A549 (cell line): ENCODE measurements at regions not wholly inside any gene's neighbourhood (a gene's known extent, or its start where the extent isn't known, plus 50 kb on each side); places are given as distances from the start of the nearest gene placed in this dataset.

Experiments
- ATAC-seq, 2 experiments: fragments of 200-7000 bp in 1 of 2; fragments of >200 bp in 1 of 2; cut with Nextera tagmentation in 1 of 2; cut with Tn5 transposase in 1 of 2; 3 replicates each; pipeline versions ENCODE4 v1.8.0 to v1.9.1; 2018 to 2020; ENCODE audit warnings: mild to moderate bottlenecking in 1 of 2, moderate library complexity in 1 of 2
- CTCF ChIA-PET: fragments of 300-600 bp; sonication (Branson Sonifier 250); formaldehyde crosslinking; extraction: SDS; loops from one replicate; lab custom pipeline; 2021; ENCODE audit warnings: antibody characterized with exemption, inconsistent platforms; lab: Yijun Ruan, JAX
- POLR2A ChIA-PET: fragments of 350-600 bp; formaldehyde crosslinking; extraction: SDS; loops from one replicate; lab custom pipeline; 2021; ENCODE audit warnings: antibody characterized with exemption, inconsistent platforms; lab: Yijun Ruan, JAX
- DNase-seq, 2 experiments: peaks; one replicate each; pipeline versions ENCODE4 v3.0.0 to v3.0.0-alpha.2; 2011 to 2016; ENCODE audit warnings: low read depth in 1 of 2, low spot score in 1 of 2
- FAIRE-seq: peaks from 2 replicates; lab custom pipeline; 2011; peaks lifted over from hg19 to GRCh38; lab: Jason Lieb, UNC
- H3K27ac ChIP-seq, 2 experiments: fragments of >200 bp; sonication (Bioruptor Twin); formaldehyde crosslinking; 3 replicates each; pipeline ENCODE4 v1.5.1; 2016 to 2017
- H3K4me1 ChIP-seq: fragments of >200 bp; sonication (Bioruptor Twin); formaldehyde crosslinking; 3 replicates; pipeline ENCODE4 v1.6.1; 2016
- H3K4me2 ChIP-seq: fragments of >200 bp; sonication (Bioruptor Twin); formaldehyde crosslinking; 3 replicates; pipeline ENCODE4 v1.6.1; 2016
- H3K4me3 ChIP-seq: fragments of >200 bp; sonication (Bioruptor Twin); formaldehyde crosslinking; 3 replicates; pipeline ENCODE4 v1.5.1; 2016
- H3K9me3 ChIP-seq: fragments of >200 bp; sonication (Bioruptor Twin); formaldehyde crosslinking; 3 replicates; pipeline ENCODE4 v1.6.1; 2016
- CEBPB ChIP-seq, 2 experiments: fragments of >200 bp in 1 of 2; sonication (Bioruptor Twin) in 1 of 2; formaldehyde crosslinking in 1 of 2; IDR thresholded peaks; 2 replicates each; pipeline ENCODE4 v1.6.1; 2012 to 2016
- FOSL2 ChIP-seq, 2 experiments: fragments of 450-650 bp in 1 of 2; fragments of >200 bp in 1 of 2; sonication (Bioruptor Twin) in 1 of 2; formaldehyde crosslinking; IDR thresholded peaks; 2 replicates each; pipeline versions ENCODE4 v1.5.0 to v1.6.1; 2016 to 2020; ENCODE audit warnings: mild to moderate bottlenecking in 1 of 2, moderate library complexity in 1 of 2
- FOXS1 ChIP-seq: fragments of 250-450 bp; sonication (Bioruptor Pico); IDR thresholded peaks from 2 replicates; pipeline ENCODE4 v1.5.0; 2020; ENCODE audit warnings: mild to moderate bottlenecking, moderate library complexity
- GATA3 ChIP-seq: IDR thresholded peaks from 2 replicates; pipeline ENCODE4 v1.6.1; 2012; ENCODE audit warnings: borderline replicate concordance
- HEYL ChIP-seq: fragments of 250-450 bp; sonication (Bioruptor Pico); IDR thresholded peaks from 2 replicates; pipeline ENCODE4 v1.8.0; 2021; ENCODE audit warnings: mild to moderate bottlenecking, moderate library complexity
- KDM1A ChIP-seq: fragments of 200-600 bp; sonication (generic); IDR thresholded peaks from 2 replicates; pipeline ENCODE4 v1.6.1; 2016; ENCODE audit warnings: low read depth, mild to moderate bottlenecking
- KDM5A ChIP-seq: fragments of 200-600 bp; sonication (generic); IDR thresholded peaks from 2 replicates; pipeline ENCODE4 v1.6.1; 2016; ENCODE audit warnings: antibody characterized with exemption, mild to moderate bottlenecking
- MAFK ChIP-seq: fragments of 450-650 bp; IDR thresholded peaks from 2 replicates; pipeline ENCODE4 v1.6.1; 2014; ENCODE audit not compliant: partially characterized antibody
- MAZ ChIP-seq: fragments of 150-350 bp; IDR thresholded peaks from 2 replicates; pipeline ENCODE4 v1.6.1; 2014; ENCODE audit warnings: antibody characterized with exemption, low read depth, low read length, borderline replicate concordance
- MYC ChIP-seq: IDR thresholded peaks from 2 replicates; pipeline ENCODE4 v1.6.1; 2012; ENCODE audit warnings: mild to moderate bottlenecking, inconsistent platforms, low read length, improper control_type of control experiment, borderline replicate concordance
- NFE2L2 ChIP-seq: fragments of 150-350 bp; conservative IDR thresholded peaks from 2 replicates; pipeline ENCODE4 v1.6.1; 2014; ENCODE audit warnings: low read length
- NR3C1 ChIP-seq: fragments of >200 bp; sonication (Bioruptor Twin); formaldehyde crosslinking; IDR thresholded peaks from 3 replicates; pipeline ENCODE4 v1.6.1; 2017
- PHF8 ChIP-seq: fragments of 200-600 bp; sonication (generic); IDR thresholded peaks from 2 replicates; pipeline ENCODE4 v1.6.1; 2016; ENCODE audit warnings: low read depth, mild to moderate bottlenecking, antibody characterized with exemption, moderate library complexity, borderline replicate concordance
- POLR2A ChIP-seq: IDR thresholded peaks from 2 replicates; pipeline ENCODE4 v1.6.1; 2012; ENCODE audit warnings: mild to moderate bottlenecking, low read length
- POLR2AphosphoS2 ChIP-seq: conservative IDR thresholded peaks from 2 replicates; pipeline ENCODE4 v1.6.1; 2012; ENCODE audit warnings: low read length, improper control_type of control experiment, inconsistent platforms
- RAD21 ChIP-seq, 2 experiments: fragments of >200 bp in 1 of 2; sonication (Bioruptor Twin) in 1 of 2; formaldehyde crosslinking in 1 of 2; IDR thresholded peaks in 1 of 2; conservative IDR thresholded peaks in 1 of 2; 2 replicates in 1 of 2; 3 replicates in 1 of 2; pipeline ENCODE4 v1.6.1; 2012 to 2018; ENCODE audit warnings: inconsistent platforms in 1 of 2
- RCOR1 ChIP-seq: fragments of 150-350 bp; IDR thresholded peaks from 2 replicates; pipeline ENCODE4 v1.6.1; 2014; ENCODE audit warnings: antibody characterized with exemption, low read length, low read depth
- SMC3 ChIP-seq: fragments of >200 bp; sonication (Bioruptor Twin); formaldehyde crosslinking; IDR thresholded peaks from 3 replicates; pipeline ENCODE4 v1.6.1; 2018; ENCODE audit warnings: inconsistent platforms
- TP53 ChIP-seq: fragments of 250-450 bp; sonication (Bioruptor Pico); IDR thresholded peaks from 2 replicates; pipeline ENCODE4 v1.5.0; 2021; ENCODE audit warnings: mild to moderate bottlenecking, moderate library complexity
- ZFP36 ChIP-seq: fragments of 450-650 bp; IDR thresholded peaks from 2 replicates; pipeline ENCODE4 v1.6.1; 2014; ENCODE audit warnings: borderline replicate concordance; ENCODE audit not compliant: partially characterized antibody
- WGBS: methylation state at CpG from one replicate; pipeline ENCODE4 v1.1.6; 2017; ENCODE audit errors: missing lambda C conversion rate; 5-methylcytosine and 5-hydroxymethylcytosine counted together
- TF ChIP-seq, protein P1 (sequence below): fragments of >200 bp; sonication (Bioruptor Twin); formaldehyde crosslinking; IDR thresholded peaks from 3 replicates; pipeline ENCODE4 v1.6.1; 2016
- TF ChIP-seq, protein P2 (sequence below): fragments of 200-600 bp; sonication (generic); IDR thresholded peaks from 2 replicates; pipeline ENCODE4 v1.6.1; 2016; ENCODE audit warnings: antibody characterized with exemption, mild to moderate bottlenecking, moderate library complexity
- TF ChIP-seq, protein P3 (sequence below): fragments of >200 bp; sonication (Bioruptor Twin); formaldehyde crosslinking; IDR thresholded peaks from 3 replicates; pipeline ENCODE4 v1.5.1; 2016

DNA sequence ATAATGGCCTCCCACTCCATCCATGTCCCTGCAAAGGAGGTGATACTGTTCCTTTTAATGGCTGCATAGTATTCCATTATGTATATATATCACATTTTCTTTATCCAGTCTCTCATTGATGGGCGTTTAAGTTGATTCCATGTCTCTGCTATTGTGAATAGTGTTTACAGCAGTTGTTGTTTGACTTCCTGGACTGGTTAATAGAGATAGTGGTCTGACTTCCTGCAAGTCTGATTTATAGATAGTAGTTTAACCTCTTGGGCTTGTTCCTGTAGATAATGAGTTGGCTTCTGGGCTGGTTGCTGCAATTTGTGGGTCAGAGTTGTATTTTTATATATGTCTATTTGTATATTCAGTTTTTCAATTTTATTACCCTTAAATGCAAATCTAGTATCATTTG, 145.4 kb downstream of the ARL6IP6 start:
- TF ChIP-seq, protein P1, sequence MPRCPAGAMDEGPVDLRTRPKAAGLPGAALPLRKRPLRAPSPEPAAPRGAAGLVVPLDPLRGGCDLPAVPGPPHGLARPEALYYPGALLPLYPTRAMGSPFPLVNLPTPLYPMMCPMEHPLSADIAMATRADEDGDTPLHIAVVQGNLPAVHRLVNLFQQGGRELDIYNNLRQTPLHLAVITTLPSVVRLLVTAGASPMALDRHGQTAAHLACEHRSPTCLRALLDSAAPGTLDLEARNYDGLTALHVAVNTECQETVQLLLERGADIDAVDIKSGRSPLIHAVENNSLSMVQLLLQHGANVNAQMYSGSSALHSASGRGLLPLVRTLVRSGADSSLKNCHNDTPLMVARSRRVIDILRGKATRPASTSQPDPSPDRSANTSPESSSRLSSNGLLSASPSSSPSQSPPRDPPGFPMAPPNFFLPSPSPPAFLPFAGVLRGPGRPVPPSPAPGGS: no peak
- TF ChIP-seq GATA3: no peak
- no peak for TF ChIP-seq POLR2A
- TF ChIP-seq KDM5A: no peak
- TF ChIP-seq KDM1A: no peak
- no peak for TF ChIP-seq SMC3
- TF ChIP-seq MAZ: no peak
- TF ChIP-seq MYC: no peak
- TF ChIP-seq TP53: no peak
- TF ChIP-seq, protein P2, sequence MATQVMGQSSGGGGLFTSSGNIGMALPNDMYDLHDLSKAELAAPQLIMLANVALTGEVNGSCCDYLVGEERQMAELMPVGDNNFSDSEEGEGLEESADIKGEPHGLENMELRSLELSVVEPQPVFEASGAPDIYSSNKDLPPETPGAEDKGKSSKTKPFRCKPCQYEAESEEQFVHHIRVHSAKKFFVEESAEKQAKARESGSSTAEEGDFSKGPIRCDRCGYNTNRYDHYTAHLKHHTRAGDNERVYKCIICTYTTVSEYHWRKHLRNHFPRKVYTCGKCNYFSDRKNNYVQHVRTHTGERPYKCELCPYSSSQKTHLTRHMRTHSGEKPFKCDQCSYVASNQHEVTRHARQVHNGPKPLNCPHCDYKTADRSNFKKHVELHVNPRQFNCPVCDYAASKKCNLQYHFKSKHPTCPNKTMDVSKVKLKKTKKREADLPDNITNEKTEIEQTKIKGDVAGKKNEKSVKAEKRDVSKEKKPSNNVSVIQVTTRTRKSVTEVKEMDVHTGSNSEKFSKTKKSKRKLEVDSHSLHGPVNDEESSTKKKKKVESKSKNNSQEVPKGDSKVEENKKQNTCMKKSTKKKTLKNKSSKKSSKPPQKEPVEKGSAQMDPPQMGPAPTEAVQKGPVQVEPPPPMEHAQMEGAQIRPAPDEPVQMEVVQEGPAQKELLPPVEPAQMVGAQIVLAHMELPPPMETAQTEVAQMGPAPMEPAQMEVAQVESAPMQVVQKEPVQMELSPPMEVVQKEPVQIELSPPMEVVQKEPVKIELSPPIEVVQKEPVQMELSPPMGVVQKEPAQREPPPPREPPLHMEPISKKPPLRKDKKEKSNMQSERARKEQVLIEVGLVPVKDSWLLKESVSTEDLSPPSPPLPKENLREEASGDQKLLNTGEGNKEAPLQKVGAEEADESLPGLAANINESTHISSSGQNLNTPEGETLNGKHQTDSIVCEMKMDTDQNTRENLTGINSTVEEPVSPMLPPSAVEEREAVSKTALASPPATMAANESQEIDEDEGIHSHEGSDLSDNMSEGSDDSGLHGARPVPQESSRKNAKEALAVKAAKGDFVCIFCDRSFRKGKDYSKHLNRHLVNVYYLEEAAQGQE: no peak
- TF ChIP-seq NFE2L2: no peak
- no peak for TF ChIP-seq MAFK
- no peak for TF ChIP-seq CEBPB (IDR thresholded peaks at IDR 0.05)
- no peak for TF ChIP-seq POLR2AphosphoS2
- no peak for TF ChIP-seq HEYL (CRISPR knock-in tag)
- no peak for TF ChIP-seq RCOR1
- no peak for TF ChIP-seq PHF8
- TF ChIP-seq NR3C1: no peak
- H3K4me3 ChIP-seq: no peak overlapping the region
- H3K9me3 ChIP-seq: peaks cover 10% of the 10 kb centered on the region; the same call in 2 of the 3 replicates
- no peak for FAIRE-seq
- no peak for DNase-seq
- no peaks in the 10 kb centered on the region for H3K4me1 ChIP-seq
- no peak overlapping the region for H3K27ac ChIP-seq
- ATAC-seq: no peak
- no peak overlapping the region for H3K4me2 ChIP-seq
- 4% methylated on average over 1 of the region's 1 CpG for WGBS
- ChIA-PET CTCF (no interaction called here), POLR2A (no interaction called here)

DNA sequence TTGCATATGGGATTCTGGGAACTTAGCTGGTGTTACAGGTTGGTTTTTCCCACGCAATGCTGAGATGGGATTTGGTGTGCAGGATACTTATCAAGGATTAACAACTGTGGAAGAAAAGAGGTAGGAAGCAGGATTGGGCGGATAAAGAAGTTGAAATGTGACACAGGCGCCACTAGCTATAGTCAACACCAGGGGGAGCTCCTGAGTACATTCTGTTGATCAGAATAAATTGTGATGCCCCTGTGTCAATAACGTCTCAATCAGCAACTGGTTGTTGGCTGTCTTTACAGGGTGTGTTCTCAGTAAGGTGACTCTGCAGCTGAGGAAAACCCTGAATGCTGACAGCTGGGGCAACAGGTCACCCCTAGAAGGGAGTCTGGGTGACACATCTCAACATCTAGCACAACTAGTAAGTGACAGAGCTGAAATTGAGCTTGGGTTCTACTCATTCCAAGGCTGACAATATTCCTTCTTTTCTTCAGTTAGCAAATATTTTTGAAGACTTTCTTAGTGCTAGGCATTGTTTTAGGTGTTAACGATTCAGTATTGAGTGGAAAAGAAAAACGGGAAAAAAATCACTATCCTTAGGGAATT, 143.0 kb downstream of the ARL6IP6 start:
- no peak for TF ChIP-seq FOXS1
- peak; percentile 46; the same call in 1 of the 3 replicates for TF ChIP-seq SMC3
- no peak for TF ChIP-seq ZFP36
- TF ChIP-seq FOSL2 (IDR thresholded peaks at IDR 0.05): no peak
- no peak for TF ChIP-seq FOSL2 (CRISPR knock-in tag; IDR thresholded peaks at IDR 0.05)
- TF ChIP-seq RAD21 (conservative IDR thresholded peaks at IDR 0.05 in 1 of 2, IDR thresholded peaks at IDR 0.05 in 1 of 2): peak; percentile 20 to 39; a peak in 3 of 5 replicates
- TF ChIP-seq, protein P3, sequence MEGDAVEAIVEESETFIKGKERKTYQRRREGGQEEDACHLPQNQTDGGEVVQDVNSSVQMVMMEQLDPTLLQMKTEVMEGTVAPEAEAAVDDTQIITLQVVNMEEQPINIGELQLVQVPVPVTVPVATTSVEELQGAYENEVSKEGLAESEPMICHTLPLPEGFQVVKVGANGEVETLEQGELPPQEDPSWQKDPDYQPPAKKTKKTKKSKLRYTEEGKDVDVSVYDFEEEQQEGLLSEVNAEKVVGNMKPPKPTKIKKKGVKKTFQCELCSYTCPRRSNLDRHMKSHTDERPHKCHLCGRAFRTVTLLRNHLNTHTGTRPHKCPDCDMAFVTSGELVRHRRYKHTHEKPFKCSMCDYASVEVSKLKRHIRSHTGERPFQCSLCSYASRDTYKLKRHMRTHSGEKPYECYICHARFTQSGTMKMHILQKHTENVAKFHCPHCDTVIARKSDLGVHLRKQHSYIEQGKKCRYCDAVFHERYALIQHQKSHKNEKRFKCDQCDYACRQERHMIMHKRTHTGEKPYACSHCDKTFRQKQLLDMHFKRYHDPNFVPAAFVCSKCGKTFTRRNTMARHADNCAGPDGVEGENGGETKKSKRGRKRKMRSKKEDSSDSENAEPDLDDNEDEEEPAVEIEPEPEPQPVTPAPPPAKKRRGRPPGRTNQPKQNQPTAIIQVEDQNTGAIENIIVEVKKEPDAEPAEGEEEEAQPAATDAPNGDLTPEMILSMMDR: peak; percentile 50
- H3K9me3 ChIP-seq: peaks cover 10% of the 10 kb centered on the region; the same call in 2 of the 3 replicates
- ATAC-seq (peak; percentile 24 to 88; a peak in 4 of 6 replicates), DNase-seq (peak; percentile 35 to 36), FAIRE-seq (no peak)
- no peak overlapping the region for H3K4me3 ChIP-seq
- no peaks in the 10 kb centered on the region for H3K4me1 ChIP-seq
- 25% methylated on average over 6 of the region's 6 CpGs for WGBS
- no peak overlapping the region for H3K4me2 ChIP-seq
- POLR2A ChIA-PET: no interaction called here
- no peak overlapping the region for H3K27ac ChIP-seq
- CTCF ChIA-PET: interaction anchor here (0.7 to 1.8 kb wide), 7 partner anchors 9 to 64 kb away, joined by 3 to 9 read pairs (median 4); no protein-coding TSS in a partner anchor
